ENCODE measurements at regions not wholly inside any gene's neighbourhood (a gene's known extent, or its start where the extent isn't known, plus 50 kb on each side); places are given as distances from the start of the nearest gene placed in this dataset.

DNA sequence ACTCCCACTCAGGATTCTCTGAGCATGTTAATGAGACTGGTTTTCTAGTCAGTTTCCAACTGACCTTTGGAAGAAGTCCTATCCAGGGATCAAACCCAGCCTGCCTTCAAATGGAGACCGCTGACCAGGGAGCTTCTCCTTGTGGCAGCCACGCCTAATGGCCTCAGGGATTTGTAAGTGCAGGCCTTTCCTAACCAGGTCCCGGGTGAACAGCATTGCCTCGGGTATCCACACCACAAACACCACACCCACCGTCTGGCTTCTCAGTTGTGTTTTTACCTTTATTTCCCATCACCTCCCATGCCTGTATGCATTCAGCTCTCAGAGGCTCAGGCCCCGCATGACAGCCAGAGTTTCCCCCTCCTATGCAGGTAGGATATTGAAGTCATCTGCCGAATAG is 406.3 kb upstream of the HS6ST1 start:
- no peak for TF ChIP-seq CTCF (IDR thresholded peaks at IDR 0.05)
- TF ChIP-seq EZH2 (IDR thresholded peaks at IDR 0.05), result no peak

Data from neural progenitor cell (in vitro differentiated cells).